GF-D8 (cell line): ENCODE measurements at regions not wholly inside any gene's neighbourhood (a gene's known extent, or its start where the extent isn't known, plus 50 kb on each side); places are given as distances from the start of the nearest gene placed in this dataset.

Experiments used
- DNase-seq: peaks from one replicate; lab custom pipeline; 2025; lab: John Stamatoyannopoulos, UW

DNA sequence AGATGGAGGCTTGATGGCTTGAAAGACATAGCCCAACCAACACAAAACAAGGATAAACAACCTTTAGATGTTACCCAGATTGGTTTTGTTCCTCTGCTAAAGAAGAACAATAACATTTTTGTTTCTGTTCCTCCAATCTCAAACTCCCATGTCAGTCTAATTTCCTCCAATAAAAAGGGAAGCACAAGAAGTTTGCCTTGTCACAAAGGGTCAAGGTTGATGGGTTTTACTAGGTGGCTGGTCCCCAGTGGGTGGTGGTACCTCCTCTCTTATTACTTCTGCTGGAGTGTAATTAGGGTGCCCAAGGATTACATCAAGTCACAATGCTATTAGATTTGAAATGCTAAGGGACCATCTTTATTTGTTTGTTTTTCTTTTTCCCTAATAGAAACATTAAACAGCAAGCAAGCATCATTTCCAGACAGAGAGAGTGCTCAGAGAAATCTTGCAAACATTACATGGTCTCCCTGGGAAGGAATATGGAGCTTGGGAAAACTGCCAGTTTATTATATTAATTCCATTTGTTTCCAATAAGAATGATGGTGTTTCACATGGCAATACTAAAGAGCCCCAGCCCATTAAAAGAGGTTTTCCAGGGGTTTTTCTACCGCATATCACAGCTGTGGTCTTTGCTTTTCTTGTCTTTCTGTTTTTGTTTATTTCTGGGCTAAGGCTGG, 78.3 kb upstream of the AOAH start:
- no peak for DNase-seq

DNA sequence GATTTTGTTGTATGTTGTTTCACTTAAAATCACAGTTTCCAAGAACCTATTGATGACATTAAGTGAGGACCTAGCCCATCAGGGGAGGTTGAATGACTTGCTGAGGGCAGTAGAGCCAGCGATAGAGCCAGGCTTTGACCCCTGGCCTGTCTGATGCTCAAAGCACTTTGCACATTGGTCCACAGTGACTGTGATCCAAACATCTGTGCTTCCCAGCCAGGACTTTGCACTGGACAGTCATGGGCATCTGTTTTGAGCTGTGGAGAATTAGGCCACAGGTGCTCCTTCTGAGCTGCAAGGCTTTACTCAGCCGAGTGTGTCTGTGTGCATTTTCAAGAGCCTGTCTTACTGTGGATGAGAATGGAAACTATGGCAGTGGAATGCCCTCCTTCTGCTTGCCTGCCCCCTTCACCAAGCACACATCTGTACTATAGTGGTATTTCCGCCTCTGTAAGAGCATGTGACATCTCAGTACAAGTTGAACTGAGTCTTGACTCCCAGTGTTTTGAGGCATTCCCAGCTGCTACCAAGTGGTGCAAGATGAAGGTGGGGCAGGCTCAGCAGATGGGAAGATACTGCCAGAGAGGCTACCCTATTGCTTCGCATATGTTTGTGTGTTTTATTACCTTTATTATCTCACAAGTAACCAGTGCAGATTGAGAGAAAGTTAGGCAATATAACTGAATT, 72.7 kb upstream of the AOAH start:
- no peak for DNase-seq

DNA sequence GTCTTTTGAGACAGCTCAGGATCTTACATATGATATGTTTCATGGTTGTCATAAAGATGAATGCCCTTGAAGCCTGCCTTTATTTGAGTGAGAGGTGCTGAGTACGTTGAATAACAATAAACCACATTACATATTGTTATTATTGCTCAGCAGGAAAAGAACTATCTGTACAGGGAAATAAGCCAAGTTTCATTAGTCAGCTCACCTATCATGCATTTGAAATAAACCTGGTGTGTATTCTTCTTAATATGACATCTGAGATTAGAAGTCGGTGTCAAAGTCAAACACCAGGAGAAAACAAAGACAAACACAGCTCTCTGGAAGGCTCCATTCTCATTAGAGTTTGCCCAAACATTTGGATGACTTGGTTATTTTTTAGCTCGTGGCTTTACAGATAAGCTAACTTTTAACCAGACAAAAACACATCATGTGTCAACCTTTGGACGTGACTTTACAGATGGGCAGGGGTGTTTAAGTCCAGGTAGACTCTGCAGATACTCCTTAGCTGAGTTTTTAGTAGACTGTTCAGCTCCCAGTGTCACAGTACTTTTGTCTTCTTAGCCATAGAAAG, 71.2 kb upstream of the AOAH start:
- DNase-seq = no peak

DNA sequence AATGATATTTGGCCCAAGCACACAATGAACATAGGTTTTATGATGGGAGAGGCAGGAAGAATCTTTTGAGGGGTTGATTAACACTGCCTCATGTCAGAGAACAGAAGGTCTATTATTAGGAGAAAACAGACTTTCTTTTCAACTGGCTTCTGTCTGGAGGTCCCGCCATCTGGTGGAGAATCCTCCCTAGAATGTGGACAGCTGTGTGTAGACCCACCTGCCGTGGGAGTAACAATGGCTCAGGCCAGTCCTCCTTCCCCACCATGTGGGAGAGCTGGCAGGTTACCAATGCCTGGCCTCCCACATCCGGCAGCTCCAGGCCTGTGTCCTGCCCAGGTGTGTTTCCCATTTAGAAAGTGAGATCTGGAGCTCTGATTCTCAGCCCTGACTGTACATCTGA, 70.4 kb upstream of the AOAH start:
- DNase-seq = no peak

DNA sequence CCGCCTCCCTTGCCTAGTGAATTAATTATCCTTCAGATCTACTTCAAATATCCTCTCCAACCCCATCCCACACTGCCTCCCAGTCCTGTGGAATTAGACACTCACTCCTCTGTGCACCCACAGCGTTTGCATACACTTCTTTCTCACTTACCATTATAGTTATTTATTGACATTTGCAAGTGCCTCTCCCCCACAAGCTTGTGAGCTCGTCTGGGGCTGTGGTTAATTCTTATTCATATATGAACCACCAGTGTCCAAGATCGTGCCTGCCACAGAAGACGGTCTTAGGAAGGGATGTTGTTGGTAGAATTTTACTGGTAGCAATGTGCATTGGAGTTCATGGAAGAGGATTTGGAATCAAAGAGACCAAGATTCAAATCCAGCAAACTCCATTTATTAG, 68.1 kb upstream of the AOAH start:
- no peak for DNase-seq

DNA sequence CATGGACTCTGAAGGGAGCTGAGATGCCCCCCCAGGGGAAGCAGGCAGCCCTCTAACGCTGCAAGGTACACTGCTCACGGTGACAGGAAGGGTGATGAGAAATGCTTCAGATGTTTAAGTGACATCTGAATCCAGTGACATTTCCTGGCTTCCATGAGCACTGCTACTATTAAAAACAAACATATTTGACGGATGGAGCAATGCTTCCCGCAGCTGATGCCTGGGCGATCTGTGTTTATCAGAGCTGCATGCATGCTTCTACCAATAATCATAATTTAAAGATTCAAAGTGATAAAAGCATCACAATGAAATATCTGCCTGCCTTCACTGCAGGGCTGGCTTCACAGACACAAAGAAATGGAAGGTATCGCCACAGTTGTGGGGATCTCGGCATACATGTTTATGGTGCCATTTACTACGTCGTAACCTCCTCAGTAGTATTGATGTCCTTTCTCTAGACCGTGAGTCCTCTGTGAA, 66.1 kb upstream of the AOAH start:
- no peak for DNase-seq

DNA sequence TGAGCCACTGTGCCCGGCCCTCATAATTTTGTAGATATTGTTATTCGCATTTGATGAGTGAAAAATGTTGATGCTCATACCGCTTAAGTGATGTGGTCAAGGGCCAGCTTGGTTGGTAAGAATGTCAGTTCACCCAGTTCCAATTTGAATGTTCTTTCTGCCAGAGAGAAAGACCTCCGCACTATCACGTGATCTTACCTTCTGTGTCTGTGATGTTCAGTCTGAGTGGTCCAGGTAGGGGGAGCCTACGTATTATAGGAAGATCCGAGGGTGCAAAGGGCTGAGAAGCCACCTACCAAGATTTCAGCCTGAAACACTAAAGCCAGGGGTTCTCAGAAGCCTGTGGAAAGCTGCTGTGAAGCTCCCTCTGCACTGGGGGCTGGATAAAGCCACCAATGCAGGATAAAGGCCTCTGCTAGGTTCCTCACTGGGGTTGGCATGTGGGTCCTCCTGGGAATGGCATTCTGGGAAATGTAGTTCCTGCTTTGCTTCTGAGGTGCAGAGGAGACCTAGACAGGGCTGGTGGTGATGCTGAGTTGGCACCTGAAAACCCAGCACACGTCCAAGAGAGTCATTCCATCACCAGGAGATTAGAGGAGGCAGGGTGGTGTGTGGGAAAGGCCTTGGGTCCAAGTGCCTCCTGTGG, 64.7 kb upstream of the AOAH start:
- DNase-seq = no peak

DNA sequence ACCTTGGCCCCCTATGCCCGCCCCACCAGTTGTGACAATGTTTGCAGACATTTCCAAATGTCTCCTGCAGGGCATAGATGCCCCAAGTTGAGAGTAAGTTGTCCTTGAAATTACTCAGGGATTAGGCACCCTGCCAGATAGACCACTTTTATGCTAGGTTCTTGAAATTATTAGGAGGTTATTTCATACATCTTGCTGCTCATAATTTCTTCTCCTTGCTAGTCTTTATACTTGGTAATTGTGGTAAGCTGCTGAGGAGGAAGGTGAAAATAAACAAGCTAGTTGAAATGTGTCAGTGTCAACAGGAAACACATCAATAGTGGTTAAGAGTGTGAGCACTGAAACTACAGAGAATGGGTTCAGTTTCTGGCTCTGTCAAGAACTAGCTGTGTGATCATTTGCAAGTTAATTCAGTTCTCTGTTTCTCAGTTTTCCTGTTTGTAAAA, 63.7 kb upstream of the AOAH start:
- no peak for DNase-seq

DNA sequence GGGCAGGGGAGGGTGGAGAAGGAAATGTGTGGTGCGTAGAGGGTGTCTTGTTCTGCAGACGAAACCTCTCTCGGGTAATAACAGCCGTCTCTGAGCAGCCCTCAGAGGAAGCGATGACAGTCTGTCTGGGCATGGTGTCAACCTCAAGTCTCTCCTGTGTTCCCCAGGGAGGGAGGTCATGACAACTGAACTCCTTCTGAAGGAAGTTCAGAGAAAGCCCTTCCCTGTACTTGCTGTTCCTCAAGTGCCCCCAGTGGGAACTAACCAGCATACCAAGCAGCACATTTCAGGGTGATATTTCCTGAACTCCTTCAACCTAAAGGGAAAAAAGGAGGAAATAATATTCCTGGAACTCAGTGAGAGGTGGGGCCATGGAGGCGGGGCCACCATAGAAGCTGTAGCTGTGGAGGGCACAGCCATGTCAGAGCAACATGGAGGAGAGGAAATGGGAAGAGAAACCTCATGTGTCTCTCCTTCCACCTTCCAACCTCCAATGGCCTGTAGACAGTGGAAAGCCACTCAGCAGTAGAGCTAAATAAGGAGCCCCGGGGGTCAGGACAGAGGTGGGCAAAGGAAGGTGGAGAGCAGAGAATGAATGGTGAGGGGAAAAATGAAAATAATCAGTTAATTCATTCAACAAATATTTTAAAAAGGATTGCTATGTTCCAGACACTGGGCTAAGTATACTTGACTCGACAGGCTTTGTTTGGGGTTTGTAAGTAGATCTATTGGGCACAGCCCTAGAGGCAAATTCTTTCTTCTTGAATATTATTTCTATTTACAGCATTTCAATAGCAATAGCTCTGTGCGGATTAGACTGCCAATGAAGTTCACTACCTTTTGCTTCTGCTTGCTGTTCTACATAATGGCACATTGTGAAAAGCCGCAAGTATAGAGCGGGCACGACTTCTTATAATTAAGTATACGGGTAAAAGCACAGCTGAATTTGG, 61.0 kb upstream of the AOAH start:
- DNase-seq = peak; percentile 97

DNA sequence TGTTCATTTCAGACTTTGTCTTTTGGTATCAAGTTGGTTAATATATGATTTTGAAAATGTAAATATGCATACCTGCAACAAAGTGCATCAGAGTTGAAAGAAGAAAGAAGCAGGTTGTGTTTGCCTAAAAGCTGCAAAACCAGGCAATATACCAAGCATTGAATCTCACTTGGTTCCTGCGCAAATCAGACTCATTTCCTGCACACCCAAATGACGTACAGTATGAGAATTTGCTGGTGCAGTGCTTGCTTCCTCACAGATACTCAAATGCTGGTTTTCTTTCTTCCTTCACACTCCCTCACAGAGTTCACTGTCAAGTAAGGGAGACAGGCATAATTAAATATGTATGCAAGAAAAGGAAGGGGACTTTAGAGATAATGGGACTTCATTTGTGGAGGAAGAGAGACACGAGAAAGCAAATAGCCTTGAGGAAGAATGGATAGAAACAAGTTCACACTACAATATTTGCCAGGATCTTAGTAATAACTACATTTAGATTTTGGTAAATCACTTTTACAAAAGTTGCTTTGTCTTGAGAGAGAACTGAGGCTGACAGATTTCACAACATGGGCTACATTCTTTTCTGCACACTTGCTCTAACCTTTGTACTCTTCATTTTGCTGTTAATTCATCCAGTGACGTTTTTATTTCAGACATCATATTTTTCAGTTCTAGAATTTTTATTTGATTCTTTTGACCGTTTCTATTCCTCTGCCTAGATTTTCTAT, 56.9 kb upstream of the AOAH start:
- DNase-seq = no peak

DNA sequence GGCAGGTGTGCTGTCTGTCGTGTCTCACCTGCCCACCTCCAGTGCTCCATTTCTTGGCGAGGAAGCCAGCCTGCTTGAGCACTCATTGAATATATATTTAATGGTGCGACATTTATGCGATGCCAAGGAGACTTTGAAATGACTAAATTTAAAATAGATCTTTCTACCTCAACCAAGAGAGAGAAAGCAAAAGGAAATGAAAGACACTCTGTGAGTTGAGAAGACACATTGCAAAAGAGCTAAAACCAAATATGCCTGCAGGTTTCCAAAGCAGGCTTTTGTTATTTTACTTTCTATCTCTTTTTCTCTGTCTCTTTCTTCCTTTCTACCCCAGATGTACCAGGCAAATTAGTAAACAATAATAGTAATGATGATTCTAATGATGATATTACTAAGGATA, 53.6 kb upstream of the AOAH start:
- no peak for DNase-seq

DNA sequence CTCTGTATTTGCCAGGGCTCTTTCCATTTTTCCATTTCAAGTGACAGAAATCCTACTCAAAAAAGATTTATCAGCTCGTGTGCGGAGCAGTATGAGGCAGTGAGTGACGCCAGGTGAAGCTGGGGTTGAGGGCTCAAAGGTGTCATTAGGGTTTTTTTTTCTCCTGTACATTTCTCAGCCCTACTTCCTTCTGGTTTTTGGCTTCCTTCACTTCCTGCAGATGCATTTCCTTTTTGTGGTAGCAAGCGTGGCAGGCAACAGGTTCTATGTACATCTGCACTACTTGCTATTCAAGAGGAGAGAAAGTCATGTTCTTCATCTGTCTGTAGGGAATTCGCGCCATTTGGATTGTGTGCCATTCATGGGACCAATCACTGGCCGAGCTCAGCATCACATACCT, 52.8 kb upstream of the AOAH start:
- DNase-seq = peak; percentile 80

DNA sequence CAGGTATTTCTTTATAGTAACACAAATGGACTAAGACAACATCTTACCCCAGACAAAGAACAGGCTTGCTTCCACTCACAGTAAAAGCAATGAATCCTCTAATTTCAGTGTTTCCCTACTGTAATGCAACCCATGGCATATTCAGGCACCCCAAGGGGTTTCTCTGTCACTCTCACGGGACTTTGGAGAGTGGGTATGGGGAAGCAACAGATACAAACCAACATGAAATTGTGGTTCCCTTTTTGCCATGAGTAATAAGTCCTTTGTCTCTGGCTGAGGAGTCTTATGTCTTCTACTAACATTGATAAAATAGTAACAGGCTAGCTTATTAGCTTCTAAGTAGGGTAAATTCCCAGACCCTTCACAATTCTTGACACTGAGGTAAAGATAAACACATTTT, 51.4 kb upstream of the AOAH start:
- DNase-seq = peak; percentile 63

DNA sequence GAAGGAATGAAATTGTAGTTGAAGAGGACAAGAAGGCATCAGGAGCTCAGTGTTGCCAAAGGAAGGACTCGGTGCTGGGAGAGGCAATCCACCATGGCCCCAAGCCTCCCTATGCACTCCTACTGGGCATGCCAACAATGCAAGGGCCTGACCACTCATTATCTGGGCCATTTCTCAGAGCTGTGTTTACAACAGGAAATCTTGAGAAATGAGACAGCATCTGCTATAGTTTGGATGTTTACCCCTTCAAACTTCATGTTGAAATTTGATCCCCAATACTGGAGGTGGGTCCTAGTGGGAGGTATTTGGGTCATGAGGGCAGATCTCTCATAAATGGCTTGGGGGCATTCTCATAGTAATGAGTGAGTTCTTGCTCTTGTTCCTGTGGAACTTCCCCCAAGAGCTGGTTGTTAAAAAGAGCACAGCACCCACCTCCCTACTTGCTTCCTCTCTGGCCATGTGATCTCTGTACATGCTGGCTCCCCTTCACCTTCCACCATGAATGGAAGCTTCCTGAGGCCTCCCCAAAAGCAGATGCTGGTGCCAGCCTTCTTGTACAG, 50.8 kb upstream of the AOAH start:
- DNase-seq = peak; percentile 56
